ENCODE measurements at regions not wholly inside any gene's neighbourhood (a gene's known extent, or its start where the extent isn't known, plus 50 kb on each side); places are given as distances from the start of the nearest gene placed in this dataset.

DNA sequence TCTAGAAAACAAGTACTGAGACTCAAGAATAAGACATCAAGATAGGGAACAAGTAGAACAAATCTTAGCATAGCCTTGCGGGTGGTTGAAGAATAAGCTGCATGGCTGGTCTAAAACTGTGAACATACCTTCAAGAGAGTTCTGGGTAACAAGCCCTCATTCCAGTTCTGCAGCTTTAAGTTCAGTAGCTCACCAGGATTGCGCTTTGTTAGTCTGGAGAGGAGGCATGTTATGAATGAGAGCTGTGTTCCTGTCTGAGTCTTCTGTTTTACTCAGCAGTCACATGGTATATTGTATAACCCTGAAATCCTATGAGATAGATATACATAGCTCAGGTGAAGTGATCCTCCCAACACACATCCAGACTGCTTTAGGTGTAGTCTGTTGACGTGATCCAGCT is 406.6 kb upstream of the IRAK1BP1 start:
- ATAC-seq (no peak), DNase-seq (ENCODE audit: low read depth, low spot score) (no peak)
- Histone ChIP-seq H3K36me3 (ENCODE audit: control insufficient read depth, insufficient read depth, low read length) (no peaks in the 10 kb centered on the region), H3K4me1 (ENCODE audit: control insufficient read depth, insufficient read depth, low read length) (no peaks in the 10 kb centered on the region), H3K9me3 (ENCODE audit: control insufficient read depth, insufficient read depth, low read depth, low read length) (no peaks in the 10 kb centered on the region), H3K27ac (ENCODE audit: low read length) (no peak overlapping the region), H3K27me3 (ENCODE audit: control insufficient read depth, insufficient read depth, low read length) (no peaks in the 10 kb centered on the region), H3K4me3 (ENCODE audit: low read depth in 2 of 2, low read length in 2 of 2) (no peak overlapping the region)
- in situ Hi-C loops (cut with HindIII; ENCODE audit: low pct_unique_long_range_greater_than_20kb, low sequenced_read_pairs): no loop called here
- POLR2A ChIA-PET: no interaction called here
- BruUV-seq (replicated peaks): no TSS peak
- intact Hi-C loops (cut with micrococcal nuclease; ENCODE audit: unreplicated experiment): no loop called here
- CTCF ChIA-PET: no interaction called here
- TF ChIP-seq, protein P1, sequence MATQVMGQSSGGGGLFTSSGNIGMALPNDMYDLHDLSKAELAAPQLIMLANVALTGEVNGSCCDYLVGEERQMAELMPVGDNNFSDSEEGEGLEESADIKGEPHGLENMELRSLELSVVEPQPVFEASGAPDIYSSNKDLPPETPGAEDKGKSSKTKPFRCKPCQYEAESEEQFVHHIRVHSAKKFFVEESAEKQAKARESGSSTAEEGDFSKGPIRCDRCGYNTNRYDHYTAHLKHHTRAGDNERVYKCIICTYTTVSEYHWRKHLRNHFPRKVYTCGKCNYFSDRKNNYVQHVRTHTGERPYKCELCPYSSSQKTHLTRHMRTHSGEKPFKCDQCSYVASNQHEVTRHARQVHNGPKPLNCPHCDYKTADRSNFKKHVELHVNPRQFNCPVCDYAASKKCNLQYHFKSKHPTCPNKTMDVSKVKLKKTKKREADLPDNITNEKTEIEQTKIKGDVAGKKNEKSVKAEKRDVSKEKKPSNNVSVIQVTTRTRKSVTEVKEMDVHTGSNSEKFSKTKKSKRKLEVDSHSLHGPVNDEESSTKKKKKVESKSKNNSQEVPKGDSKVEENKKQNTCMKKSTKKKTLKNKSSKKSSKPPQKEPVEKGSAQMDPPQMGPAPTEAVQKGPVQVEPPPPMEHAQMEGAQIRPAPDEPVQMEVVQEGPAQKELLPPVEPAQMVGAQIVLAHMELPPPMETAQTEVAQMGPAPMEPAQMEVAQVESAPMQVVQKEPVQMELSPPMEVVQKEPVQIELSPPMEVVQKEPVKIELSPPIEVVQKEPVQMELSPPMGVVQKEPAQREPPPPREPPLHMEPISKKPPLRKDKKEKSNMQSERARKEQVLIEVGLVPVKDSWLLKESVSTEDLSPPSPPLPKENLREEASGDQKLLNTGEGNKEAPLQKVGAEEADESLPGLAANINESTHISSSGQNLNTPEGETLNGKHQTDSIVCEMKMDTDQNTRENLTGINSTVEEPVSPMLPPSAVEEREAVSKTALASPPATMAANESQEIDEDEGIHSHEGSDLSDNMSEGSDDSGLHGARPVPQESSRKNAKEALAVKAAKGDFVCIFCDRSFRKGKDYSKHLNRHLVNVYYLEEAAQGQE (IDR thresholded peaks at IDR 0.05; ENCODE audit: insufficient read depth in 1 of 2, low read depth in 2 of 2, low read length in 1 of 2): no peak
- no peak for TF ChIP-seq TCF7L2 (IDR thresholded peaks at IDR 0.05; ENCODE audit: low read depth, low read length)
- TF ChIP-seq, protein P2, sequence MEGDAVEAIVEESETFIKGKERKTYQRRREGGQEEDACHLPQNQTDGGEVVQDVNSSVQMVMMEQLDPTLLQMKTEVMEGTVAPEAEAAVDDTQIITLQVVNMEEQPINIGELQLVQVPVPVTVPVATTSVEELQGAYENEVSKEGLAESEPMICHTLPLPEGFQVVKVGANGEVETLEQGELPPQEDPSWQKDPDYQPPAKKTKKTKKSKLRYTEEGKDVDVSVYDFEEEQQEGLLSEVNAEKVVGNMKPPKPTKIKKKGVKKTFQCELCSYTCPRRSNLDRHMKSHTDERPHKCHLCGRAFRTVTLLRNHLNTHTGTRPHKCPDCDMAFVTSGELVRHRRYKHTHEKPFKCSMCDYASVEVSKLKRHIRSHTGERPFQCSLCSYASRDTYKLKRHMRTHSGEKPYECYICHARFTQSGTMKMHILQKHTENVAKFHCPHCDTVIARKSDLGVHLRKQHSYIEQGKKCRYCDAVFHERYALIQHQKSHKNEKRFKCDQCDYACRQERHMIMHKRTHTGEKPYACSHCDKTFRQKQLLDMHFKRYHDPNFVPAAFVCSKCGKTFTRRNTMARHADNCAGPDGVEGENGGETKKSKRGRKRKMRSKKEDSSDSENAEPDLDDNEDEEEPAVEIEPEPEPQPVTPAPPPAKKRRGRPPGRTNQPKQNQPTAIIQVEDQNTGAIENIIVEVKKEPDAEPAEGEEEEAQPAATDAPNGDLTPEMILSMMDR (IDR thresholded peaks at IDR 0.05): no peak
- no peak for TF ChIP-seq POLR2AphosphoS5 (IDR thresholded peaks at IDR 0.05; ENCODE audit: low read depth, low read length)
- TF ChIP-seq SIN3A (IDR thresholded peaks at IDR 0.05; ENCODE audit: borderline replicate concordance, insufficient read depth, low read depth, low read length): no peak

DNA sequence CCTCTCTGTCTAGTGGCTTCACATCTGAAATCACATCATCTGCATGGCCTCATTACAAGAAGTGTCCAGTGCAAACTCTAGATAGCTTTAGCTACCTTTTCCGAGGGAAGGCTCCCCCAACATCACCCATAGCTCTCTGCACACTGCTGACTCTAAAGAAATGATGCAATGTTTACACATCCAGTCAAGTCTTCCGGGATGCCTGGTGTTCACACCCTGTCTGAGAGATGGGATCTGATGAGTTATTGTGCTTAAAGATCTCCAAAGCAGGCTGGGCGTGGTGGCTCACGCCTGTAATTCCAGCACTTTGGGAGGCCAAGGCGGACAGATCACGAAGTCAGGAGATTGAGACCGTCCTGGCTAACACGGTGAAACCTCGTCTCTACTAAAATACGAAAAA is 404.6 kb upstream of the IRAK1BP1 start:
- Histone ChIP-seq H3K27ac (ENCODE audit: low read length) (no peak overlapping the region), H3K36me3 (ENCODE audit: control insufficient read depth, insufficient read depth, low read length) (no peaks in the 10 kb centered on the region), H3K9me3 (ENCODE audit: control insufficient read depth, insufficient read depth, low read depth, low read length) (no peaks in the 10 kb centered on the region), H3K4me3 (ENCODE audit: low read depth in 2 of 2, low read length in 2 of 2) (no peak overlapping the region), H3K4me1 (ENCODE audit: control insufficient read depth, insufficient read depth, low read length) (no peaks in the 10 kb centered on the region), H3K27me3 (ENCODE audit: control insufficient read depth, insufficient read depth, low read length) (no peaks in the 10 kb centered on the region)
- intact Hi-C loops (cut with micrococcal nuclease; ENCODE audit: unreplicated experiment) (no loop called here), in situ Hi-C loops (cut with HindIII; ENCODE audit: low pct_unique_long_range_greater_than_20kb, low sequenced_read_pairs) (no loop called here)
- TF ChIP-seq POLR2AphosphoS5 (IDR thresholded peaks at IDR 0.05; ENCODE audit: low read depth, low read length) (no peak), TCF7L2 (IDR thresholded peaks at IDR 0.05; ENCODE audit: low read depth, low read length) (no peak), SIN3A (IDR thresholded peaks at IDR 0.05; ENCODE audit: borderline replicate concordance, insufficient read depth, low read depth, low read length) (no peak)
- TF ChIP-seq, protein P2 (IDR thresholded peaks at IDR 0.05): no peak
- TF ChIP-seq, protein P1 (IDR thresholded peaks at IDR 0.05; ENCODE audit: insufficient read depth in 1 of 2, low read depth in 2 of 2, low read length in 1 of 2): no peak
- CTCF ChIA-PET: no interaction called here
- DNase-seq (ENCODE audit: low read depth, low spot score): no peak
- POLR2A ChIA-PET: no interaction called here
- no peak for ATAC-seq
- BruUV-seq (replicated peaks): no TSS peak

Data from Panc1 (cell line).